Epithelial cell of esophagus (primary cell): ENCODE measurements at regions not wholly inside any gene's neighbourhood (a gene's known extent, or its start where the extent isn't known, plus 50 kb on each side); places are given as distances from the start of the nearest gene placed in this dataset.
A peak's percentile ranks its signal among the peaks of the same experiment; 100 is the strongest.

Source experiments
- DNase-seq: peaks from one replicate; pipeline ENCODE4 v3.0.0; 2010; ENCODE audit warnings: low read depth
- H3K4me3 ChIP-seq: 2 replicates; pipeline ENCODE4 v1.5.1; 2011; ENCODE audit warnings: mild to moderate bottlenecking, low read length, control low read depth
- CTCF ChIP-seq: IDR thresholded peaks from 2 replicates; pipeline ENCODE4 v1.5.1; 2011; ENCODE audit warnings: low read depth, mild to moderate bottlenecking, low read length, control low read depth, inconsistent platforms; ENCODE audit not compliant: insufficient read depth; ENCODE audit errors: missing control alignments

GRCh38 chr2:220877491-220877890 lies 694.6 kb downstream of the EPHA4 start:
- no peak for TF ChIP-seq CTCF
- no peak overlapping the region for H3K4me3 ChIP-seq
- DNase-seq = no peak

GRCh38 chr2:220877897-220878296 lies 694.2 kb downstream of the EPHA4 start:
- H3K4me3 ChIP-seq = no peak overlapping the region
- no peak for DNase-seq
- no peak for TF ChIP-seq CTCF

- TF ChIP-seq CTCF = no peak
- no peak overlapping the region for H3K4me3 ChIP-seq
- peak; percentile 83 for DNase-seq
Measured at GRCh38 chr2:220880623-220881596, 691.2 kb downstream of the EPHA4 start.

- H3K4me3 ChIP-seq = no peak overlapping the region
- no peak for TF ChIP-seq CTCF
- DNase-seq = no peak
Measured at GRCh38 chr2:220882507-220882906, 689.6 kb downstream of the EPHA4 start.

GRCh38 chr2:220885593-220885992 lies 686.5 kb downstream of the EPHA4 start:
- TF ChIP-seq CTCF = no peak
- no peak overlapping the region for H3K4me3 ChIP-seq
- no peak for DNase-seq

- H3K4me3 ChIP-seq = no peak overlapping the region
- TF ChIP-seq CTCF = no peak
- DNase-seq = no peak
Measured at GRCh38 chr2:220887271-220887870, 684.7 kb downstream of the EPHA4 start.

- no peak for TF ChIP-seq CTCF
- DNase-seq = no peak
- H3K4me3 ChIP-seq = no peak overlapping the region
Measured at GRCh38 chr2:220887876-220888275, 684.2 kb downstream of the EPHA4 start.
